Natural killer cell (primary cell): ENCODE measurements at regions not wholly inside any gene's neighbourhood (a gene's known extent, or its start where the extent isn't known, plus 50 kb on each side); places are given as distances from the start of the nearest gene placed in this dataset.

ENCODE experiments used
- ATAC-seq, 3 donors: fragments of 150-1000 bp in 2 of 3; fragments of 200-7000 bp in 1 of 3; cut with Tn5 transposase; 1 replicate in 1 of 3; 2 replicates in 2 of 3; pipeline ENCODE4 v1.10.0; 2021; ENCODE audit warnings: mild to moderate bottlenecking in 2 of 3, moderate library complexity in 2 of 3
- DNase-seq, 2 donors: peaks; one replicate each; pipeline versions ENCODE4 v3.0.0 to v3.0.0-alpha.2; 2013 to 2021; ENCODE audit warnings: mixed read lengths in 1 of 2
- H3K27ac ChIP-seq: one replicate; pipeline ENCODE4 v1.5.1; 2013; ENCODE audit warnings: mild to moderate bottlenecking, low read length
- H3K27me3 ChIP-seq: one replicate; pipeline ENCODE4 v1.6.1; 2013; ENCODE audit warnings: low read length; ENCODE audit not compliant: control insufficient read depth, insufficient read depth
- H3K36me3 ChIP-seq: one replicate; pipeline ENCODE4 v1.6.1; 2013; ENCODE audit warnings: low read length; ENCODE audit not compliant: control insufficient read depth, insufficient read depth
- H3K4me1 ChIP-seq: one replicate; pipeline ENCODE4 v1.6.1; 2013; ENCODE audit warnings: low read length; ENCODE audit not compliant: control insufficient read depth, insufficient read depth
- H3K4me3 ChIP-seq: one replicate; pipeline ENCODE4 v1.5.1; 2013; ENCODE audit warnings: low read length
- H3K9me3 ChIP-seq: one replicate; pipeline ENCODE4 v1.6.1; 2013; ENCODE audit warnings: low read length; ENCODE audit not compliant: control insufficient read depth, insufficient read depth
- H3K27ac Mint-ChIP-seq, 2 donors: one replicate each; pipeline ENCODE4 v1.8.0; 2022; ENCODE audit warnings: mild to moderate bottlenecking in 2 of 2, mixed read lengths in 2 of 2, moderate library complexity in 1 of 2
- H3K27me3 Mint-ChIP-seq, 2 donors: one replicate each; pipeline ENCODE4 v1.8.0; 2022; ENCODE audit warnings: low read depth in 2 of 2, mixed read lengths in 2 of 2
- H3K36me3 Mint-ChIP-seq: one replicate; pipeline ENCODE4 v1.8.0; 2022; ENCODE audit warnings: mixed read lengths
- H3K4me1 Mint-ChIP-seq, 2 donors: one replicate each; pipeline ENCODE4 v1.8.0; 2022; ENCODE audit warnings: mixed read lengths in 2 of 2
- H3K4me3 Mint-ChIP-seq: one replicate; pipeline ENCODE4 v1.8.0; 2022; ENCODE audit warnings: mild to moderate bottlenecking, moderate library complexity, mixed read lengths
- H3K9me3 Mint-ChIP-seq, 2 donors: one replicate each; pipeline ENCODE4 v1.8.0; 2022; ENCODE audit warnings: mixed read lengths in 2 of 2
- CTCF ChIP-seq: fragments of 200-600 bp; IDR thresholded peaks from one replicate; pipeline ENCODE4 v1.8.0; 2022; ENCODE audit warnings: antibody characterized with exemption
- WGBS: methylation state at CpG from one replicate; pipeline ENCODE4 v1.1.7; 2013; ENCODE audit warnings: missing lambda C conversion rate; ENCODE audit not compliant: insufficient coverage; 5-methylcytosine and 5-hydroxymethylcytosine counted together
- intact Hi-C: fragments of 100-400 bp; cut with micrococcal nuclease; formaldehyde crosslinking; loops from one replicate; pipeline ENCODE4 v1.14.2; 2022

- intact Hi-C loops = no loop called here
- no peak for TF ChIP-seq CTCF
- Histone ChIP-seq H3K9me3 (no peaks in the 10 kb centered on the region), H3K36me3 (no peaks in the 10 kb centered on the region), H3K4me3 (no peak overlapping the region), H3K4me1 (no peaks in the 10 kb centered on the region), H3K27me3 (no peaks in the 10 kb centered on the region), H3K27ac (no peak overlapping the region)
- WGBS = 85% methylated on average over 11 of the region's 11 CpGs
- Mint-ChIP-seq H3K27me3 (no peaks in the 10 kb centered on the region), H3K27ac (no peak overlapping the region), H3K4me3 (no peak overlapping the region), H3K36me3 (no peaks in the 10 kb centered on the region), H3K9me3 (no peaks in the 10 kb centered on the region), H3K4me1 (no peaks in the 10 kb centered on the region)
- DNase-seq (no peak), ATAC-seq (no peak)
These were observed 155.0 kb upstream of the SOX1 start for GRCh38 chr13:111911754-111912452.

GRCh38 chr13:111912453-111912866, 154.5 kb upstream of the SOX1 start:
- ATAC-seq (no peak), DNase-seq (no peak)
- Histone ChIP-seq H3K4me3 (no peak overlapping the region), H3K4me1 (no peaks in the 10 kb centered on the region), H3K36me3 (no peaks in the 10 kb centered on the region), H3K27me3 (no peaks in the 10 kb centered on the region), H3K27ac (no peak overlapping the region), H3K9me3 (no peaks in the 10 kb centered on the region)
- 95% methylated on average over 16 of the region's 16 CpGs for WGBS
- no peaks in the 10 kb centered on the region for H3K27me3 Mint-ChIP-seq
- no peak overlapping the region for H3K27ac Mint-ChIP-seq
- no peaks in the 10 kb centered on the region for H3K4me1 Mint-ChIP-seq
- intact Hi-C loops = no loop called here
- H3K36me3 Mint-ChIP-seq = no peaks in the 10 kb centered on the region
- H3K4me3 Mint-ChIP-seq = no peak overlapping the region
- no peak for TF ChIP-seq CTCF
- H3K9me3 Mint-ChIP-seq = no peaks in the 10 kb centered on the region

GRCh38 chr13:111912991-111913760, 153.8 kb upstream of the SOX1 start:
- no peaks in the 10 kb centered on the region for H3K27me3 Mint-ChIP-seq
- H3K4me3 Mint-ChIP-seq = no peak overlapping the region
- ATAC-seq (no peak), DNase-seq (no peak)
- Histone ChIP-seq H3K4me3 (no peak overlapping the region), H3K4me1 (no peaks in the 10 kb centered on the region), H3K27ac (no peak overlapping the region), H3K9me3 (no peaks in the 10 kb centered on the region), H3K36me3 (no peaks in the 10 kb centered on the region), H3K27me3 (no peaks in the 10 kb centered on the region)
- H3K27ac Mint-ChIP-seq = no peak overlapping the region
- H3K36me3 Mint-ChIP-seq = no peaks in the 10 kb centered on the region
- H3K9me3 Mint-ChIP-seq = no peaks in the 10 kb centered on the region
- H3K4me1 Mint-ChIP-seq = no peaks in the 10 kb centered on the region
- WGBS = 79% methylated on average over 25 of the region's 25 CpGs
- intact Hi-C loops = no loop called here
- no peak for TF ChIP-seq CTCF
